ENCODE measurements at regions not wholly inside any gene's neighbourhood (a gene's known extent, or its start where the extent isn't known, plus 50 kb on each side); places are given as distances from the start of the nearest gene placed in this dataset.

DNA sequence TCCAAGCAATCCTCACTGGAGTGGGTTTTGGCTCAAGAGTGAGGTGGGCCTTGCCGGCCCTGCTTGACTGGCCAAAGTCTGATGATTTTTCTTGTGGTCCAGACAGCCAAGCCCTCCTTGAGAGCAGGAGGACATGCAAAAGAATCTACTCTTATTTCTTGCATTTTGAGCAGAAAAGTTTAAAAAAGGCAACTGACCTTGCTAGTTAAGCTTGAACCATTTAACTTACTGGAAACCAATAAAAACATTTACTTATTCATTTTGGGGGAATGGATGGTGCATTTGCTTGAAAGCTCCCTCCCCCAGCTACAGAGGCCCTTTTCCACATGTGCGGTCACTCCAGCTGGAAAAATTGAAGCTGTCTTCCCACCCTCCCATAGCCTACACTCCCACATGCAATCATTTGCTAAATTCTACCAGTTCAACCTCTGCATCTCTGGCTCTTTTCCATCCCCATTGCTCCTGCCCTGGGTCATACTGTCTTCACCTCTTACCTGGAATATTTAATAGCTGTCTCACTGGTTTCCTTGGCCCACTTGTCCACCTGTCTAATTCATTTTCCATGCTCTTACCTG, 527.9 kb downstream of the DHX35 start:
- no peaks in the 10 kb centered on the region for H3K79me2 ChIP-seq (ENCODE audit: low read length)
- no peaks in the 10 kb centered on the region for H3K36me3 ChIP-seq (replicated peaks; ENCODE audit: low read depth, low read length)
- H3K9ac ChIP-seq (ENCODE audit: low read length) = no peak overlapping the region
- TF ChIP-seq EZH2phosphoT487 (IDR thresholded peaks at IDR 0.05; ENCODE audit: low read depth) (no peak), CTCF (IDR thresholded peaks at IDR 0.05; ENCODE audit: low read depth, low read length) (no peak)
- H3K27me3 ChIP-seq (ENCODE audit: low read depth, low read length) = no peaks in the 10 kb centered on the region
- H3K4me2 ChIP-seq (ENCODE audit: low read length) = no peak overlapping the region
- H3K27ac ChIP-seq (ENCODE audit: low read length) = no peak overlapping the region
- H3K4me1 ChIP-seq (ENCODE audit: low read length) = no peaks in the 10 kb centered on the region
- no peak overlapping the region for H2AFZ ChIP-seq (ENCODE audit: low read depth, low read length)
- H3K9me3 ChIP-seq (ENCODE audit: insufficient read depth, low read length) = no peaks in the 10 kb centered on the region
- H3K4me3 ChIP-seq (ENCODE audit: low read length) = no peak overlapping the region
- H4K20me1 ChIP-seq (ENCODE audit: insufficient read depth, low read length) = no peaks in the 10 kb centered on the region

DNA sequence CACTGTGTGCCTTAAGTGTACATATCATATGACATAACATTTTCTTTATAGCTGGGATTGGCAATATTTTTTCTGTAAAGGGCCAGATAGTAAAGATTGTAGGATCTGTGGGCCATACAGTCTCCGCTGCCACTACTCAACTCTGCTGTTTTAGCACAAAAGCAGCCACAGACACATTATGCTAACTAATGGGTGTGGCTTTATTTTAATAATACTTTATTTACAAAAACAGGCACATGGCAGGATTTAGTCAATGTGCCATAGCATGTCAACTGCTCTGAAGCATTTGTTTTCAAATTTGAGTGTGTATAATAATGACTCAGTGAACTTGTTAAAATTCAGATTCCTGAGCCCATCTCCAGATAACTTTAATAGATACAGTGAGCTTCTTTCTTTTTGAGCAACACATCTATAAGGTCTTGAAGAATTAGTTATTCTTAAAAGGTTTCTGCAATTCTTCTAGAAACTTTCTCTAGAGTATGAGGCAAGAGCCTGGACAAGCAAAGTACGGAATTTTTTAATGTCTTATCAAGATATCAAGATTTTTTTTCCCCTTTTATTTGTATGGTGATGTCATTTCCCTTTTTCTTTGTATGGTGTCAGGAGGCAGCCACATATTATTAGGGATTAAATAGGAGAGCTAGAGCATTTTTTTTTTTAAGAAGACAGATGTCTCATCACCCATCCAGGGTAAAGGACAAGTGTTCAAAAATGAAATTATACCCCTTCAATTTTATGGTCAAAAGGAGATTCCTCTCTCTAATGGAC, 518.3 kb downstream of the DHX35 start:
- no peak overlapping the region for H3K27ac ChIP-seq (ENCODE audit: low read length)
- no peaks in the 10 kb centered on the region for H4K20me1 ChIP-seq (ENCODE audit: insufficient read depth, low read length)
- no peaks in the 10 kb centered on the region for H3K9me3 ChIP-seq (ENCODE audit: insufficient read depth, low read length)

GRCh38 chr20:39479196-39479810, 517.2 kb downstream of the DHX35 start:
- Histone ChIP-seq H2AFZ (ENCODE audit: low read depth, low read length) (no peak overlapping the region), H3K4me2 (ENCODE audit: low read length) (no peak overlapping the region), H3K4me3 (ENCODE audit: low read length) (no peak overlapping the region), H3K79me2 (ENCODE audit: low read length) (no peaks in the 10 kb centered on the region), H3K27me3 (ENCODE audit: low read depth, low read length) (no peaks in the 10 kb centered on the region), H3K27ac (ENCODE audit: low read length) (no peak overlapping the region), H3K36me3 (replicated peaks; ENCODE audit: low read depth, low read length) (no peaks in the 10 kb centered on the region), H3K9ac (ENCODE audit: low read length) (no peak overlapping the region), H3K9me3 (ENCODE audit: insufficient read depth, low read length) (no peaks in the 10 kb centered on the region), H4K20me1 (ENCODE audit: insufficient read depth, low read length) (no peaks in the 10 kb centered on the region), H3K4me1 (ENCODE audit: low read length) (no peaks in the 10 kb centered on the region)
- TF ChIP-seq EZH2phosphoT487 (IDR thresholded peaks at IDR 0.05; ENCODE audit: low read depth) = no peak

More for the DNA sequence above, 518.3 kb downstream of the DHX35 start:
- Histone ChIP-seq H3K4me2 (ENCODE audit: low read length) (no peak overlapping the region), H3K36me3 (replicated peaks; ENCODE audit: low read depth, low read length) (no peaks in the 10 kb centered on the region), H3K27me3 (ENCODE audit: low read depth, low read length) (no peaks in the 10 kb centered on the region), H3K79me2 (ENCODE audit: low read length) (no peaks in the 10 kb centered on the region), H2AFZ (ENCODE audit: low read depth, low read length) (no peak overlapping the region), H3K9ac (ENCODE audit: low read length) (no peak overlapping the region), H3K4me1 (ENCODE audit: low read length) (no peaks in the 10 kb centered on the region), H3K4me3 (ENCODE audit: low read length) (no peak overlapping the region)
- TF ChIP-seq CTCF (IDR thresholded peaks at IDR 0.05; ENCODE audit: low read depth, low read length) (no peak), EZH2phosphoT487 (IDR thresholded peaks at IDR 0.05; ENCODE audit: low read depth) (no peak)

- no peaks in the 10 kb centered on the region for H3K36me3 ChIP-seq (replicated peaks; ENCODE audit: low read depth, low read length)
- H3K79me2 ChIP-seq (ENCODE audit: low read length) = no peaks in the 10 kb centered on the region
- TF ChIP-seq EZH2phosphoT487 (IDR thresholded peaks at IDR 0.05; ENCODE audit: low read depth) (no peak), CTCF (IDR thresholded peaks at IDR 0.05; ENCODE audit: low read depth, low read length) (no peak)
- H3K27ac ChIP-seq (ENCODE audit: low read length) = no peak overlapping the region
- no peak overlapping the region for H3K9ac ChIP-seq (ENCODE audit: low read length)
- H4K20me1 ChIP-seq (ENCODE audit: insufficient read depth, low read length) = no peaks in the 10 kb centered on the region
- H3K4me3 ChIP-seq (ENCODE audit: low read length) = no peak overlapping the region
- no peak overlapping the region for H2AFZ ChIP-seq (ENCODE audit: low read depth, low read length)
- H3K9me3 ChIP-seq (ENCODE audit: insufficient read depth, low read length) = no peaks in the 10 kb centered on the region
- H3K27me3 ChIP-seq (ENCODE audit: low read depth, low read length) = no peaks in the 10 kb centered on the region
- no peaks in the 10 kb centered on the region for H3K4me1 ChIP-seq (ENCODE audit: low read length)
- H3K4me2 ChIP-seq (ENCODE audit: low read length) = no peak overlapping the region
Observed at GRCh38 chr20:39474879-39475278, 512.7 kb downstream of the DHX35 start.
